T-helper 17 cell (primary cell): ENCODE measurements at regions not wholly inside any gene's neighbourhood (a gene's known extent, or its start where the extent isn't known, plus 50 kb on each side); places are given as distances from the start of the nearest gene placed in this dataset.

Source experiments
- ATAC-seq: fragments of 150-1000 bp; cut with Tn5 transposase; 2 replicates; pipeline ENCODE4 v1.10.0; 2021; ENCODE audit warnings: mild to moderate bottlenecking, moderate library complexity
- DNase-seq, 3 donors: peaks; one replicate each; pipeline versions ENCODE4 v3.0.0 to v3.0.0-alpha.2; 2020 to 2021
- H3K9me3 ChIP-seq: one replicate; pipeline ENCODE4 v1.7.0; 2013; ENCODE audit warnings: low read length, mild to moderate bottlenecking; ENCODE audit not compliant: control insufficient read depth, poor library complexity, severe bottlenecking
- H3K27ac Mint-ChIP-seq: one replicate; pipeline ENCODE4 v1.8.0; 2022; ENCODE audit warnings: mild to moderate bottlenecking, moderate library complexity, mixed read lengths
- H3K27me3 Mint-ChIP-seq: one replicate; pipeline ENCODE4 v1.8.0; 2022; ENCODE audit warnings: mixed read lengths
- H3K36me3 Mint-ChIP-seq: one replicate; pipeline ENCODE4 v1.8.0; 2022; ENCODE audit warnings: low read depth, mixed read lengths
- H3K4me1 Mint-ChIP-seq: one replicate; pipeline ENCODE4 v1.8.0; 2022; ENCODE audit warnings: mild to moderate bottlenecking, mixed read lengths
- H3K4me3 Mint-ChIP-seq: one replicate; pipeline ENCODE4 v1.8.0; 2022; ENCODE audit warnings: mild to moderate bottlenecking, moderate library complexity, mixed read lengths

GRCh38 chr10:24012249-24012803, 196.6 kb upstream of the KIAA1217 start:
- no peaks in the 10 kb centered on the region for H3K36me3 Mint-ChIP-seq
- no peak overlapping the region for H3K27ac Mint-ChIP-seq
- peaks cover 5% of the 10 kb centered on the region for H3K27me3 Mint-ChIP-seq
- no peak for ATAC-seq
- DNase-seq: no peak
- no peaks in the 10 kb centered on the region for H3K4me1 Mint-ChIP-seq
- H3K9me3 ChIP-seq: no peaks in the 10 kb centered on the region
- H3K4me3 Mint-ChIP-seq: no peak overlapping the region

GRCh38 chr10:24027107-24027506, 181.8 kb upstream of the KIAA1217 start:
- H3K4me3 Mint-ChIP-seq: no peak overlapping the region
- H3K9me3 ChIP-seq: no peaks in the 10 kb centered on the region
- H3K27me3 Mint-ChIP-seq: no peaks in the 10 kb centered on the region
- no peak for DNase-seq
- no peaks in the 10 kb centered on the region for H3K4me1 Mint-ChIP-seq
- ATAC-seq: no peak
- no peak overlapping the region for H3K27ac Mint-ChIP-seq
- no peaks in the 10 kb centered on the region for H3K36me3 Mint-ChIP-seq

- no peaks in the 10 kb centered on the region for H3K9me3 ChIP-seq
- Mint-ChIP-seq H3K4me3 (no peak overlapping the region), H3K27ac (no peak overlapping the region), H3K27me3 (no peaks in the 10 kb centered on the region), H3K4me1 (no peaks in the 10 kb centered on the region), H3K36me3 (no peaks in the 10 kb centered on the region)
- no peak for DNase-seq
- no peak for ATAC-seq
Observed at GRCh38 chr10:24034571-24034970, 174.4 kb upstream of the KIAA1217 start.

GRCh38 chr10:24035761-24036160, 173.2 kb upstream of the KIAA1217 start:
- no peaks in the 10 kb centered on the region for H3K27me3 Mint-ChIP-seq
- no peak for DNase-seq
- no peak for ATAC-seq
- H3K4me3 Mint-ChIP-seq: no peak overlapping the region
- no peaks in the 10 kb centered on the region for H3K36me3 Mint-ChIP-seq
- H3K27ac Mint-ChIP-seq: no peak overlapping the region
- no peaks in the 10 kb centered on the region for H3K9me3 ChIP-seq
- no peaks in the 10 kb centered on the region for H3K4me1 Mint-ChIP-seq

GRCh38 chr10:24039315-24039714, 169.6 kb upstream of the KIAA1217 start:
- DNase-seq (no peak), ATAC-seq (no peak)
- Mint-ChIP-seq H3K27me3 (no peaks in the 10 kb centered on the region), H3K4me1 (no peaks in the 10 kb centered on the region), H3K27ac (no peak overlapping the region), H3K36me3 (no peaks in the 10 kb centered on the region), H3K4me3 (no peak overlapping the region)
- H3K9me3 ChIP-seq: no peaks in the 10 kb centered on the region

GRCh38 chr10:24039897-24040296, 169.0 kb upstream of the KIAA1217 start:
- Mint-ChIP-seq H3K36me3 (no peaks in the 10 kb centered on the region), H3K27me3 (no peaks in the 10 kb centered on the region), H3K4me1 (no peaks in the 10 kb centered on the region), H3K4me3 (no peak overlapping the region), H3K27ac (no peak overlapping the region)
- H3K9me3 ChIP-seq: no peaks in the 10 kb centered on the region
- ATAC-seq (no peak), DNase-seq (no peak)

GRCh38 chr10:24041034-24041433, 167.9 kb upstream of the KIAA1217 start:
- no peak for ATAC-seq
- H3K27ac Mint-ChIP-seq: no peak overlapping the region
- H3K9me3 ChIP-seq: no peaks in the 10 kb centered on the region
- H3K4me3 Mint-ChIP-seq: no peak overlapping the region
- H3K4me1 Mint-ChIP-seq: no peaks in the 10 kb centered on the region
- no peak for DNase-seq
- H3K27me3 Mint-ChIP-seq: no peaks in the 10 kb centered on the region
- no peaks in the 10 kb centered on the region for H3K36me3 Mint-ChIP-seq

GRCh38 chr10:24041834-24042233, 167.1 kb upstream of the KIAA1217 start:
- DNase-seq (no peak), ATAC-seq (no peak)
- H3K4me1 Mint-ChIP-seq: no peaks in the 10 kb centered on the region
- no peaks in the 10 kb centered on the region for H3K27me3 Mint-ChIP-seq
- H3K36me3 Mint-ChIP-seq: no peaks in the 10 kb centered on the region
- H3K9me3 ChIP-seq: no peaks in the 10 kb centered on the region
- H3K27ac Mint-ChIP-seq: no peak overlapping the region
- no peak overlapping the region for H3K4me3 Mint-ChIP-seq

- no peak overlapping the region for H3K4me3 Mint-ChIP-seq
- no peaks in the 10 kb centered on the region for H3K27me3 Mint-ChIP-seq
- no peaks in the 10 kb centered on the region for H3K36me3 Mint-ChIP-seq
- DNase-seq (no peak), ATAC-seq (no peak)
- no peaks in the 10 kb centered on the region for H3K4me1 Mint-ChIP-seq
- H3K27ac Mint-ChIP-seq: no peak overlapping the region
- H3K9me3 ChIP-seq: no peaks in the 10 kb centered on the region
Observed at GRCh38 chr10:24042884-24043283, 166.1 kb upstream of the KIAA1217 start.

GRCh38 chr10:24046060-24046459, 162.9 kb upstream of the KIAA1217 start:
- Mint-ChIP-seq H3K36me3 (no peaks in the 10 kb centered on the region), H3K27ac (no peak overlapping the region), H3K4me1 (no peaks in the 10 kb centered on the region), H3K27me3 (no peaks in the 10 kb centered on the region), H3K4me3 (no peak overlapping the region)
- H3K9me3 ChIP-seq: peaks cover 3% of the 10 kb centered on the region
- ATAC-seq (no peak), DNase-seq (no peak)

- Mint-ChIP-seq H3K4me1 (no peaks in the 10 kb centered on the region), H3K36me3 (no peaks in the 10 kb centered on the region), H3K4me3 (no peak overlapping the region), H3K27me3 (no peaks in the 10 kb centered on the region), H3K27ac (no peak overlapping the region)
- H3K9me3 ChIP-seq: peaks cover 3% of the 10 kb centered on the region
- DNase-seq: no peak
- no peak for ATAC-seq
Observed at GRCh38 chr10:24047176-24047575, 161.8 kb upstream of the KIAA1217 start.

GRCh38 chr10:24054421-24054820, 154.5 kb upstream of the KIAA1217 start:
- Mint-ChIP-seq H3K4me1 (no peaks in the 10 kb centered on the region), H3K27ac (no peak overlapping the region), H3K36me3 (no peaks in the 10 kb centered on the region), H3K27me3 (no peaks in the 10 kb centered on the region), H3K4me3 (no peak overlapping the region)
- ATAC-seq (no peak), DNase-seq (no peak)
- peaks cover 3% of the 10 kb centered on the region for H3K9me3 ChIP-seq

- H3K4me3 Mint-ChIP-seq: no peak overlapping the region
- H3K9me3 ChIP-seq: no peaks in the 10 kb centered on the region
- no peak for DNase-seq
- H3K36me3 Mint-ChIP-seq: no peaks in the 10 kb centered on the region
- no peak overlapping the region for H3K27ac Mint-ChIP-seq
- no peaks in the 10 kb centered on the region for H3K27me3 Mint-ChIP-seq
- H3K4me1 Mint-ChIP-seq: no peaks in the 10 kb centered on the region
- no peak for ATAC-seq
Observed at GRCh38 chr10:24080207-24080606, 128.7 kb upstream of the KIAA1217 start.

- Mint-ChIP-seq H3K4me3 (no peak overlapping the region), H3K4me1 (no peaks in the 10 kb centered on the region), H3K27me3 (no peaks in the 10 kb centered on the region), H3K36me3 (no peaks in the 10 kb centered on the region), H3K27ac (no peak overlapping the region)
- H3K9me3 ChIP-seq: no peaks in the 10 kb centered on the region
- DNase-seq: no peak
- ATAC-seq: no peak
Observed at GRCh38 chr10:24086296-24087086, 122.4 kb upstream of the KIAA1217 start.
